Activated T-cell treated with anti-CD3 and anti-CD28 coated beads, Interleukin-2, amount 50 U/mL, for 1 hour (primary cell): ENCODE measurements at regions not wholly inside any gene's neighbourhood (a gene's known extent, or its start where the extent isn't known, plus 50 kb on each side); places are given as distances from the start of the nearest gene placed in this dataset.
"Not testable (repeated sequence)": the region's sequence is repeated elsewhere in the genome, so short reads cannot be mapped to it uniquely, and the experiment has no call there.

ENCODE experiments used
- DNase-seq: peaks from one replicate; pipeline ENCODE4 v3.0.0-alpha.2; 2020

DNA sequence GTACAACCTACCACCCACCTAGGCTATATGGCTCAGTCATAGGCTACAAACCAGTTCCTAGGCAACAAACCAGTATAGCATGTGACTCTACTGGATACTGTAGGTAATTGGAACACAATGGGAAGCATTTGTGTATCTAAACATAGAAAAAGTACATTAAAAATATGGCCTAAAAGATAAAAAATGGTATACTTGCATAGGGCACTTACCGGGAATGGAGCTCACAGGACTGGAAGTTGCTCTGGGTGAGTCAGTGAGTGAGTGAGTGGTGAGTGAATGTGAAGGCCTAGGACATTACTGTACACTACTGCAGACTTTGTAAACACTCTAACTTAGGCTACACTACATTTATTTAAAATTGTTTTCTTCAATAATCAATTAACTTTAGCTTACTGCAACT, 139.2 kb upstream of the RBPJ start:
- no peak for DNase-seq

DNA sequence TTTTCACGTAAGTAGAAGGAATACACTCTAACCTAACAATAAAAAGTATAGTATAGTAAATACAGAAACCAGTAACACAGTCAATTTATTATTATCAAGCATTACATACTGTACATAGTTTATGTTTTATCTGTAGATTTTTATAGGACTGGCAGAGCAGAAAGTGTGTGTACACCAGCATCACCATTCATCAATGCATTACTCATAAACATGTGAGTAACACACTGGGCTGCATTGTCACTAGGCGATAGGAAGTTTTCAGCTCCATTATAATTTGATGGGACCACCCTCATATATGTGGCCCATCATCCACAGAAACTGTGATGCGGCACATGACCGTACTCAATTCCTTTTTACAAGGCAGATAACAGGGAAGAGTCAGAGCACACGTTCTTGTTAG, 137.8 kb upstream of the RBPJ start:
- DNase-seq: no peak

DNA sequence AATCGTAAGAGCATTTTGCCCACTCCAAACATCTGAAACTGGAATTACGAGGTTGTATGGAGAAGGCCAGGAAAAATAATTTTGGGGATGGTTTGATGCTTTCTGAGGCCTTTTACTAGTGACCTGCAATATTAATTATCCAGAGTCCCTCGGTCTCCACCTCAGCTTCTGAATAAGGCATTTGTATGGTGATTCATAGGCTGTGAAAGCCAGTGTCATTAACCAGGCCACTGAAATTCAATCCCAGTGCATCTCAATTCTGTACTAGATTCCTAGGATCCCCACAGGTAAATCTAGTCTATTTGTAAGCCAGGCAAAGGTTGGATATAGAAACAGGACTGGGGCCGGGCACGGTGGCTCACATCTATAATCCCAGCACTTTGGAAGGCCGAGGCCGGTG, 135.4 kb upstream of the RBPJ start:
- DNase-seq: no peak

DNA sequence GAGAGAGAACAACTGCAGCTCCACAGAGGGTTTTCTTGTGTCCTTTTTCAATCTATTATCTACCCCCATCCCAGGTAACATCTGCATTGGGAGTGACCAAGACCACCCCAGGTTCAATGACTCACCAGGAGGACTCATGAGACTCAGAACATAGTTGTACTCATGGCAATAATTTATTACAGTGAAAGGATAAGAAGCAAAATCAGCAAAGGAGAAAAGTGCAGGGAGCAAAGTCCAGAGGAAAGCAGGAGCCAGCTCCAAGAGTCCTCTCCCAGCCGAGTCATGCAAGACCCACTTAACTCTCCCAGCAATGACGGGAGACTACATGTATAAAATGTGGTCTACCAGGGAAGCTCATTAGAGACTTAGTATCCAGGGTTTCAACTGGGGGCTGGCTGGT, 129.5 kb upstream of the RBPJ start:
- no peak for DNase-seq

DNA sequence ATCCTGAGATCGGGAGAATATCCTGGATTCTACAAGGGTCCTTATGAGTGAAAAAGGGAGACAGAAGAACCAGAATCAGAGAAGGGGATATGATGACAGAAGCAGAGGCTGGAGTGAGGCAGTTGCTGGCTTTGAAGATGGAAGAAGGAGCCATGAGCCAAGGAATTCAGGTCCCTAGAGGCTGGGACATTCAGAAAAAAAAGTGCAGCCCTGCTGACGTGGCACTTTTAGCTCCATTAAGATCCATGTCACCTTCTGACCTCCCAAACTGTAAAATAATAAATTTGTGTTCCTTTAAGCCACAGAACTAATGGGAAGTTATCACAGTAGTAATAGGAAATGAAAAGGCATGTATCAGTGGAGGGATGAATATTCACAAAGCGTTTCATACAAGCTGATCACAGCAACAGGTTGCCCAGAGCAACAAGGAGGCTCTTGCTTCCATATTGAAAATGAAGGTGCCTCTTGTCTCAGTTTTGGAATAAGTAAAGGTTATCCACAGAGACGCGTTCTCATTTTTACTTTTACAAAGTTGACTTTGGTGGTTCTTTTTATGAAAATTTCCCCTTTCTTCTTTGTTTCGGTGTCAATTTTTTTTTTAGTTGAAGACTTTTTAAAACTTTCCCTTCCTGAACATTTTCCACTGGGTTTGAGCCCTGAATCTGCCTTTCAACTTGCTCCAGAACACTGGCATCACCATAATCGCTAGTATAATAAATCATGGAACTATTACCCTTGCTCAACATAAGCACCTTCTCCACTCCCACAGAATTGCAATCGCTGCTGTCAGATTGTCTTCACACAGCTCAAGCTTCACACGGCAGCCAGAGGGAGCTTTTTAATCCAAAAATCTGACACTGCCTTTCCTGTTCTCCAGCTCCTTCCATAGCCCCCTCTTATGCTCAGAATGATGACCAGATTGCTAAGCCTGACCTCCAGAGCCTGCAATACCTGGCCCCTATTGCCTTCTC, 127.6 kb upstream of the RBPJ start:
- no peak for DNase-seq

DNA sequence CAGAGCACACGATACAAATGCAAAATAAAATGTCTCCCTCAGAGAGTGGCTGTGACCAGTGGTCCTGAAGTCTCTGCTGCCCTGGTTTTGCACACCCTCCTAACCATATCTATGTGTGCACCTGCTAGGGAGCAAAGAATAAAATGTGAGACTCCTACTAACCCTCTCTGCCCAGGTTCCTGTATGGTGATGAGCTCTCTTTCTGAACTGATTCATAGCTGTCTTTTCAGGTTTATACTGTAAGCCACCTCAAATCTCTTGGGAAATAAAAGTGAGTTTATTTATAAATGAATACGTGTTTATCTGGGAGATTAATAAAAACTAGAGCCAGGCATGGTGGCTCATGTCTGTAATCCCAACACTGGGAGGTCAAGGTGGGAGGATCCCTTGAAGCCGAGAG, 126.0 kb upstream of the RBPJ start:
- DNase-seq: no peak

DNA sequence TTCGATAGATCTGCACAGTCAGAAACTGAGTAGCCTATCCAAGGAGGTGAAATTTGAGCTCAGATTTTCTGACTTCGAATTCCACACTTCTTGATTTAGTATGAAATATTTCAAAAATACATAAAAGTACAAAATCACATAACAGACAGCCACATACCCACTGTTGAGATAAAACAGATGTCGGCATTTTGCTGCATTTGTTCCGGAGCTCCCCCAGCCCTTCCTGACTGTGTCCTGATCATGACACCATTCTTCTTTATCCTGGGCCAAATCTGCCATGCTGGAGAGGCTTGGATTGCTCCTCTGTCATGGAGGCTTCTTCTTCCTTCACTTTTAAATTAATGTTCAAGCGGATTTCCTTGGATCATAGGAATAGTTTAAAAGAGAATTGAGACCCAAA, 124.2 kb upstream of the RBPJ start:
- DNase-seq: no peak

DNA sequence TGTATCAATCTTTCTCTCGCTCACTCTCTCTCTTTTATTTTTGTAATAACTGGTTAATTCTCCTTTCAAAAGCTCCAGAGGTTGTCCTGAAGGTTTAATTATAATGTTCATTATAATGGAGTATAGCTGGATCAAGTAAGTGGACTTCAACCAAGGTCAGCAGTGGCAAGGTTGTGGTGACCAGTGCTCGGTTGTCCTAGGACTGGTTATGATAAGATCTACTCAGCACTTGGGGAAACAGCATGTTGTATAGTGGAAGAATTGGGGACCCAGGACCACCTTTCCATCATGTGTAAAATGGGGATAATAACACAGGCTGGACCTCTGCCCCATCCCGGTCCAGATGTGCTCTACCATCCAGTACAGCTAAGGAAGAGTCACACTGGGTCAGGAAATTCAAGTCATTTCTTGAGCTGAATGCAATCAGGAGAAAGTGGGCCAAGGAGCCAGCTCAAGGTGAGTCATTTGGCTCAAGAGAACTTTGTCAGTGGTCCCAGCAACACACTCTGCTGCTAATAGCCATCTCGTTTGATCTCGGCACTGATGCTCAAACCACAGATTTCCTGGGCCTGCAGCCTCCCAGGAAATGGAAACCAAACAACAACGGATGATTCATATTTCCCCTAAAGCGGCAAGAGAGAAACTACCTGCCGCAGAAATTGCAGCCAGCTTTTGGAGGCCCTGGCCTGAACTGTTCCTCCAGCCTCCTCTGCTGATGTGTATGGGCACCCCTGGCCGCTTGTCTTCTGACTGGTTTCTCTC, 123.6 kb upstream of the RBPJ start:
- DNase-seq: peak; percentile 54

DNA sequence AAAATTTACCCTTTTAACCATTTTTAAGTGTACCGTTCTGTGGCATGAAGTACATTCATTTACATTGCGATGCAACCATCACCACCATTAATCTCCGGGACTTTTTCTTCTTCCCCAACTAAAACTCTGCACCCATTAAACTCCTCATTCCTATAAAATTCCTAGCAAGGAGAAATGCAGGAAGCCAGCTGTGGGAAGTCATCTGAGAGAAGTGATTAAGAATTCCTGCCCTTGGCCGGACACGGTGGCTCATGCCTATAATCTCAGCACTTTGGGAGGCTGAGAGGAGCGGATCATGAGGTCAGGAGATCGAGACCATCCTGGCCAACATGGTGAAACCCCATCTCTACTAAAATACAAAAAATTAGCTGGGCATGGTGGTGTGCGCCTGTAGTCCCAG, 121.9 kb upstream of the RBPJ start:
- not testable (repeated sequence) for DNase-seq

DNA sequence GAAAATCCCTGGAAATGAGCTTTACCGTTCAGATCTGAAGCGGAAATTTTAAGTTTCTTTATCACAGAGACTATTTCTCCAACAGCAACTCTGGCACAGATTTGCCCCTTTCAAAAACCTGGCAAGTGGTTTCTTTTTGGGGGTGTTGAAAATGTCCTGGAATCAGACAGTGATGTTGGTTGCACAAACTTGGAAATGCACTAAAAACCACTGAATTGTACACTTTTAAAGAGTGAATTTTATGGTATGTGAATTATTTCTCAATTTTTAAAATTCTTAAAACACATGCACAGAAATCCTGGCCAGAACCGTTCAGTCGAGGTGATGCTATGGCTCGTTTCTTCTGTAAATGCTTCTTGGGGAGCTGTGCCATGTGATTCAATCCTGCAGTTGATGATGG, 121.2 kb upstream of the RBPJ start:
- no peak for DNase-seq

DNA sequence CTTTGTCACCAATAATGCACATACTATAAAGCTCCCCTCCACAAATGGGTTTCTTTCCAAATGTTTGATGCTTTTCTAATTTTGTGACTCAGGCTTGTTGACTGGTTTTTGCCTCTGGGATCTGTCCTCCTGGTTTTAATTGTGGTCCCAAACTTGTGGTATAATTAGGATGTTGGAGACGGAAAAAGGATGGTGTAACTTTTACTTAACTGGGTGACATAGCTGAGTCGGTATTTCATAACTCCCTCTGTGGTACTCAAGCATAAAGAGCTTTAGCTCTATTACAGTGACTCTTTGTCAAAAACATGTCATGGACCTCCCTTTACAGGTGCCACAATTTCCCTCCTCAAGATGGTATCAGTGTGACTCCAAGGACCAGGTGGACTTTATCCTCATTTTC, 119.7 kb upstream of the RBPJ start:
- no peak for DNase-seq

DNA sequence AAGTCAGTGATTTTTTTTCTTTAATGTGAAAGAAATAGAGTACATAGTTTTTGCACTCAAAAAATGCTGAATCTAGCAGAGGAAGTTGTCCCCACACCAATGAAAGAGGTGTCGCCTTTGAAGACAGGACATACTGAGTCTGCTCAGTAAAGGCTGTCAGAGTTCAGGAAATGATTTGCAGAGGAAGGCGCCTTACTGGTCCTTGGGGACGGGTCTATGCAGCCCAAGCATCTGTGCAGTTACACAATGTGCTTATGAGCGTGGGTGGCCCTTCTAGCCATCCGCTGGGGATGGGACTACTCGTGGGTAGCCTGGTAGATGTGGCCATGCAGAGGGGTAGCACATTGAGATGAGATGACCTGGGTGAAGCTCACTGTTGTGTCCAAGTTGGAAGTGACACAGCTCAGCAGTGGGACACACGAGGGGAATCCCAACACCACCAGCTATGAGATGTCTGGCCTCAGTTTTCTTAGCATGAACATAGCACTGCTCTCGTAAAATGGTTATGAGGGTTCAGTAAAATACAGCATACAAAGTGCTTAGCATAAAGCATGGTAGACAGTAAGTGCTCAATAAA, 116.5 kb upstream of the RBPJ start:
- DNase-seq: no peak

DNA sequence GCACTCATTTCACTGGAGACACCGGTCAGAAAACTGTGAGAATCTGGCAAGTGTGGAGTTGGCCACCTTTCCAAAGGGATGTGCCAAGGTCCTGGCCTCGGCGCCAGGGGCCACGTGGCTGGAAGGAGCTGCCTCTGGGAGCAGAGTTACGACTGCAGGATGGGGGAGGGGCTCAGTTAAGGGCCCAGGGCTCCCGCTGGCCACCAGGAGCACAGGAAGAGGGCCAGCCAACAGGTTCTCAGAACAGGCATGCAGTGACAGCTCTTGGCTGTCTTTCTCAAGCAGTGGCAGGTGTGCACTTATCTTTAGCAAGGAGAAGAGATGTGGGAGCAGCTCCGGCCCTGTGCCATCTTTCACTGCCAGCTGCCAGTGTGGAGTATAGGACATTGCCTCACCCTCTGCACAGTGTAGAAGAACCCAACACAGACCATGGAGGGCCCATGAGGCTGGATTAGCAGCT, 115.9 kb upstream of the RBPJ start:
- DNase-seq: no peak

DNA sequence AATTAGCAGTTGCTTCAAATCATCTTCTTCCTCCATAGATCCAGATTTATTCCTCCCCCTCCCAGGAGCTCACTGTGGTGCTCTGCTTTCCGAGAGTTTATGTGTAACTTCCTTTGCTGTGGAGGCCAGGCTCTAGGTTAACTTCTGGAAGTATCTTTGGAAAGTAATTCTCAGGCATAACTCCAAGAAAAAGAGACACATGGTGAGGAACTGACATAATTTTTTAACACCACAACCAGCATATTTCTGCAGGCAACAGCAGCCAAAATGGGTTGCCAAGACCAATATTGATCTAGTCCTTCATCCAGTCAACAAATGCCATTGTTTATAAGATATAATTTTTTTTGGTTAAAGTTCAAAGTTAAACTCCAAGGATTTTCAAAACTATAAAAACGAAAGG, 114.5 kb upstream of the RBPJ start:
- no peak for DNase-seq

DNA sequence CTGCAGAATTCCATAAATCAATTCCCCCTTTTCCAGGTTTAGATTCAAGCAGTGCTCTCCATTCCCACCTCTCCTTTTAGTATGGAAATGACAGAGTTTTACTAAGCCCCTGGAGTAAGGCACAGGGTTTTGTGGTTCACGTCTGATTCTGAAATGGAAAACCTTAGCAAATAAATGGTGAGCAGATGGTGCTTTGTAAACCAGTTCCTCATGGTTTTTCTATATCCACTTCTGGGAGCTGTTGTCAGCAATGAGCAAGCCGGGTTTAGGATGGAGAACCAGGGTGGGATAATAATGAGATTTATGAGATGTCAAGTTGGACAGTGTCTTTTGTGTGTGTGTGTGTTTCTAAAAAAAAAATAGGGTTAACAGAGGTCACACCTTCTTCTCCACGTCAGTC, 113.8 kb upstream of the RBPJ start:
- no peak for DNase-seq

DNA sequence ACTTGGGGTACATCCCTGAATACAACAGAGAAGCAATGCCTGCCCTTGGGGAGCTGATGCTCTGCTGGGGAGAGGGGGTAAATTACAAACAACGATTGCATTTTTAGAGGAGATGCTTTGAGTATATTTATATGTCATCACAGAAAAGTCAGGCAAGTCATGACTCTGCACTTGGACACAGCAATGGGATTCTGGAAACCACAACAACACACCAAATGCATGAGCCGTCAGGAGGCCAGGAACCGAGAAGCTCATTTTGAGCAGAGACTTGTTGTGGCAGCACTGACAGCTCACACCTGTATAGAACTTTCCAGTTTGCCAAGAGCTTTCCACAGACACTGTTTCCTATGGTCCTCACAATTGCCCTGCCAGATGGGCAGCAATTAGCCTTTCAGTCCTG, 113.2 kb upstream of the RBPJ start:
- DNase-seq: no peak

DNA sequence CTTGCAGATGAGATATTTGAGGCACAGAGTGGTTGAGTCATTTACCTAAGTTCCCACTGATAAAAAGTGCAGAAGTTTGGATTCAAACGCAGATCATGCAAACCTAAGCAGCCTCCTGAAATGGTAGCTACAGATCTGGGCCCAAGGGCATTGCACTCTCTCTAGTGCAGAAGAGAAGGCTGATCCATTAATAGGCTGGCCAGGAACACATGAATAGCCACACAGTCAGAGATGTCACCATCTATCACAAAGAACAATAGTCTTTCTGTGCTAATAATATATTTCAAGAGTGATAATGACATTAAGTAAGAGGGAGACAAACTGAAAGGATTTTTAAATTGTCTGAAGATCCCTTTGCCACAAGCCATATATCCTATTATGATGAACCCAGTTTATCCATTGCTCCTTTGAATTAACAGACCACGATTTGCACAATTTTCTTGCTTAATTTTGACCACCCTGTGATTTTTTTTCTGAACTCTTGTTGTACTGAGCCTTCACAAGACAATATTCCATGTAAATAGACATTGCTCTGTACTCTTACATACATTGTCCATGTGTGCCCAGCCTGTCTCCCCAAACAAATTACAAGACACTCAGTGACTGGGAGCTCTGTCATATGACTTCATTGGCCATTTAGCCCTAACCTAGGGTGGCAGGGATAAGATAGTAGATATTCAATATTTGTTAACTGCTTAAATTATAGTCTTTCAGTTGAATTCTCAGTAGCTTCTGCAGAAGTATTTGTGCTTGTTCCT, 112.4 kb upstream of the RBPJ start:
- DNase-seq: no peak

DNA sequence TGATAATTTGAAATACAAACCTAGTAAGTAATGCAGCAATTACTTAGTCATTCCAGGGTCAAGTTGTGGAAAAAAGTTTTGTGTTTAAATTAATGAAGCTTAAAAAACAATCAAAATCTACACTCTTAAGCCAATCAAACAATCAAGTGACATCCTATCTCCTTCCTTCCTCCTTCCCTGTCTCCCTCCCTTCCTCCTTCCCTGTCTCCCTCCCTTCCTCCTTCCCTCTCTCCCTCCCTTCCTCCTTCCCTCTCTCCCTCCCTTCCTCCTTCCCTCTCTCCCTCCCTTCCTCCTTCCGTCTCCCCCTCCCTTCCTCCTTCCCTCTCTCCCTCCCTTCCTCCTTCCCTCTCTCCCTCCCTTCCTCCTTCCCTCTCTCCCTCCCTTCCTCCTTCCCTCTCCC, 111.4 kb upstream of the RBPJ start:
- DNase-seq: not testable (repeated sequence)

DNA sequence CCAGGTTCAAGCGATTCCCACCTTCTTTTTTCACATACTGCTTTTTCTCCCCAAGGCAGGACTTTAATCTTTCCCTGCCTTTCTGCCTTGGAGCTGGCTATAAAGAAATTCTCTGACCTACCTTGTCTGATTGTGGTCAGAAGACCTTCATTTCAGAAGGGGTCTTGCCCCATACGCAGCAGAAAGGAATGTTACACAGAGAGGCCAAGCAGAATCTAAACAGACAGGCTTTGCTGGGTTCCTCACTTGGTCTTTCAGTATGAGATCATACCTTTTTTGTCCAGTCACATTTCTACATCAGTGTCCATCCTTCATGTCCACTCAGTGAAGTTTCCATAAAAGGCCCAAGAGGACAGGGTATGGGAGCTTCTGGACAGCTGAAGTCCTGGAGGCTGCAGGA, 108.3 kb upstream of the RBPJ start:
- no peak for DNase-seq

DNA sequence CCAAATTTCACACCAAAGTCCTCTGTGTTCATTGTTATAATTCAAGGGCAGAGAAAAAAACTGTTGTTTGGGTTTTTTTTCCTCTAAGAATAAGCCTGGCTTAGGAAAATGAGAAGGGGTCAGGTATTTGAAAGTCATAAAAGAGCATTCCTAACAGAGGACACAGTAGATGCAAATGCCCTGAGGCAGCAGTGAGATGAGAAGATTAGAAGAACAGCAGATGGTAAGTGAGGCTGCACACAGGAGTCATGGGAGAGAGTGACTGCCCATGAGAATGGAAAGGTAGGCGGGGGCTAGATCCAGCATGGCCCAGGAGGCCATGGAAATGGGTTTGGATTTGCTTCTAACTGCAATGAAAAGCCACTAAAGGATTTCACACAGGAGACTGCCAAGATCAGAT, 107.5 kb upstream of the RBPJ start:
- DNase-seq: no peak

DNA sequence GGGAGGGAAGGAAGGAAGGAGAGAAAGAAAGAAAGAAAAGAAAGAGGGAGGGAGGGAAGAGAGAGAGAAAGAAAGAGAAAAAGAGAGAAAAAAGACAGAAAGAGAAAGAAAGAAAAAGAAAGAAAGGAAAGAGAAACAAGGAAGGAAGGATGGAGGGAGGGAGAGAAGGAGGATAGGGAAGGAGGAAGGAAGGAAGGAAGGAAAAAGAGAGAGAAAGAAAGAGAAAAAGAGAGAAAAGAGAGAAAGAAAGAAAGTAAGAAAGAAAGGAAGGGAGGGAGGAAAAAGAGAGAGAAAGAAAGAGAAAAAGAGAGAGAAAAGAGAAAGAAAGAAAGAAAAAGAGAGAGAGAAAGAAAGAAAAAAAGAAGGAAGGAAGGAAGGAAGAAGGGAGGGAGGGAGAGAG, 105.8 kb upstream of the RBPJ start:
- no peak for DNase-seq

DNA sequence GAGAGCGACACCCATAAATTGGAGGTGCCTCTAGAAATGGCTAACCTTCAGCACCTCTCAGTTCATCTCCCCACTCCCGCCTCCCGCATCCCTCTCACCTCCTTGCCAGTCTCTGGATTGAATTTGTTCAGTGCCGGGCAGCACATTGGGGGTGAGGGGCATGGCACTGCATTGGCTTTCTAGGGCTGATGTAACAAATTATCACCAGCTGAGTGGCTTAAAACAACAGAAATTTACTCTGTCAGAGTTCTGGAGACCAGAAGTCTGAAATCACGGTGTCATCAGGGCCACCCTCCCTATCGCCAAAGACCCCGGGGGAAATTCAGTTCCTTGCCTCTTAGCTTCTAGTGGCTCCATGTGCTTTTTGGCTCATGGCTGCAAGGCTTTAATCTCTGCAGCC, 105.1 kb upstream of the RBPJ start:
- no peak for DNase-seq

DNA sequence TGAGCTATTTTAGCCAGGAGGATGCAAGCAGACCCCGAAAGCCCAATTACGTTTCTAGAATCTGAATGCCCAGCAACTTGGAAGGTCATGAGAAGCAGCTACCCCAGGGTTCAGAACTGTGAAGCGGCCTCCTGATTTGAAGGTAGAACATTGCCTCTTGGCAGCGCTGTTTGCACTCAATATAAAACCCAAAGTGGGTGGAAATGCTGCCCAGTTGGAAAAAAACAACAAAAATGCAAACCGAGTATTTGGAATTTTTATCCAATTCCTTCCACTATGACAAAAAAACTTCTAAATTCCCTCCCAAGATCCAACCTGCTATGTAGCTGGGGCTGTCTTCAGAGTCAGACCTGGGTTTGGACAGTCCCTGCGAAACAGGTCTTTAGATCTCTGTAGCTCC, 103.3 kb upstream of the RBPJ start:
- DNase-seq: no peak
